Suprapubic skin (tissue), 4 donors: ENCODE measurements at regions not wholly inside any gene's neighbourhood (a gene's known extent, or its start where the extent isn't known, plus 50 kb on each side); places are given as distances from the start of the nearest gene placed in this dataset.

Experiments
- EP300 ChIP-seq: sonication (generic); formaldehyde crosslinking; IDR thresholded peaks from one replicate; pipeline ENCODE4 v1.6.1; 2017; ENCODE audit warnings: antibody characterized with exemption
- POLR2A ChIP-seq, 2 donors: fragments of 450-650 bp; IDR thresholded peaks; one replicate each; pipeline ENCODE4 v1.6.1; 2017; ENCODE audit warnings: antibody characterized with exemption in 2 of 2, mild to moderate bottlenecking in 2 of 2, moderate library complexity in 2 of 2
- POLR2AphosphoS5 ChIP-seq, 3 donors: sonication (generic); formaldehyde crosslinking; IDR thresholded peaks; one replicate each; pipeline ENCODE4 v1.6.1; 2017; ENCODE audit warnings: antibody characterized with exemption in 3 of 3
- TF ChIP-seq, protein P1 (sequence below), 2 donors: fragments of 200-600 bp in 1 of 2; fragments of 450-650 bp in 1 of 2; sonication (generic) in 1 of 2; IDR thresholded peaks; one replicate each; pipeline ENCODE4 v1.5.1; 2016 to 2019; ENCODE audit warnings: antibody characterized with exemption in 2 of 2, mild to moderate bottlenecking in 1 of 2, moderate library complexity in 1 of 2

DNA sequence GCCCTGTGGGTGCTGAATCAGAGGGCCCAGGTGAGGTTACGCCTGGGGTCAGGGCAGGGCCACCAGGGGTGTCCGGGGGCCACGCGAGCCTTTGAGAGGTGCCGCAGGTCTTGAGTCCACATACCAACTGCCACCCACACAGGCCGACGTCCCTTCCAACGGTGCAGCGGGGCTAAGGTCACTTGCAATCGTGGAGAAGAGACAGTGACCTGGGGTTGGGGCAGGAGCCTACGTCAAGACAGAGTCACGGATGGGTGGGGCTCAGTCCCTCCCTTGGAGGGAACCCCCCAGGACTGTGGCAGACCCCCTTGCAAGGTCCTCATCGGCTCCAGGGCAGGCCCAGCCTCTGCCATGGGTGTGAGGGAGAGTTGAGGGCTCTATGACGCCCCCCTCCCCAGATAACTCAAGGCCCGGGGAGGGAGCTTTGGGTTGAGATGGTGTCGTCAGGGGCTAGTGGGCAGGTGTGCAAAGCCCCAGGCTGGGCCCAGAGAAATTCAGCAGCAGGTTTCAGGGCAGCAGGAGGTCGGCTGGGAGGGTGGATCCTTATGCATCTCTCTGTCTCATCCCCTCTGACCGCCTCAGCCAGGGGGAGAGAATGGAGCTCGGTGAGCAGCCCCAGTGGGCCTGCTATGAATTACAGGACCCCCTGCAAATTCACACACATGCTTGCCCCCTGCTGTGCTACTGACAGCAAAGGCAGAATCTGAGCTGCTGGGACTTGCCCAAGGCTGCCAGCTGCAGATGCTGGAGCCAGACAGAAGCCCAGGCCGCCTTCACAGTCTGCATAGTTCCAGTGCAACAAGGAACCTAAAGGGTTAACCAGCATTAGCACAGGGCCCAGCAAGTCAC is 60.0 kb downstream of the MYEOV start:
- TF ChIP-seq, protein P1, sequence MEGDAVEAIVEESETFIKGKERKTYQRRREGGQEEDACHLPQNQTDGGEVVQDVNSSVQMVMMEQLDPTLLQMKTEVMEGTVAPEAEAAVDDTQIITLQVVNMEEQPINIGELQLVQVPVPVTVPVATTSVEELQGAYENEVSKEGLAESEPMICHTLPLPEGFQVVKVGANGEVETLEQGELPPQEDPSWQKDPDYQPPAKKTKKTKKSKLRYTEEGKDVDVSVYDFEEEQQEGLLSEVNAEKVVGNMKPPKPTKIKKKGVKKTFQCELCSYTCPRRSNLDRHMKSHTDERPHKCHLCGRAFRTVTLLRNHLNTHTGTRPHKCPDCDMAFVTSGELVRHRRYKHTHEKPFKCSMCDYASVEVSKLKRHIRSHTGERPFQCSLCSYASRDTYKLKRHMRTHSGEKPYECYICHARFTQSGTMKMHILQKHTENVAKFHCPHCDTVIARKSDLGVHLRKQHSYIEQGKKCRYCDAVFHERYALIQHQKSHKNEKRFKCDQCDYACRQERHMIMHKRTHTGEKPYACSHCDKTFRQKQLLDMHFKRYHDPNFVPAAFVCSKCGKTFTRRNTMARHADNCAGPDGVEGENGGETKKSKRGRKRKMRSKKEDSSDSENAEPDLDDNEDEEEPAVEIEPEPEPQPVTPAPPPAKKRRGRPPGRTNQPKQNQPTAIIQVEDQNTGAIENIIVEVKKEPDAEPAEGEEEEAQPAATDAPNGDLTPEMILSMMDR (IDR thresholded peaks at IDR 0.05) = no peak
- TF ChIP-seq POLR2A (IDR thresholded peaks at IDR 0.05) = no peak
- no peak for TF ChIP-seq POLR2AphosphoS5 (IDR thresholded peaks at IDR 0.05)
- no peak for TF ChIP-seq EP300
